NCI-H460 (cell line): ENCODE measurements at regions not wholly inside any gene's neighbourhood (a gene's known extent, or its start where the extent isn't known, plus 50 kb on each side); places are given as distances from the start of the nearest gene placed in this dataset.
A peak's percentile ranks its signal among the peaks of the same experiment; 100 is the strongest.
"Not testable (repeated sequence)": the region's sequence is repeated elsewhere in the genome, so short reads cannot be mapped to it uniquely, and the experiment has no call there.

Source experiments
- DNase-seq: peaks from one replicate; pipeline ENCODE4 v3.0.0-alpha.2; 2016; ENCODE audit warnings: low read depth; ENCODE audit errors: extremely low read depth

DNA sequence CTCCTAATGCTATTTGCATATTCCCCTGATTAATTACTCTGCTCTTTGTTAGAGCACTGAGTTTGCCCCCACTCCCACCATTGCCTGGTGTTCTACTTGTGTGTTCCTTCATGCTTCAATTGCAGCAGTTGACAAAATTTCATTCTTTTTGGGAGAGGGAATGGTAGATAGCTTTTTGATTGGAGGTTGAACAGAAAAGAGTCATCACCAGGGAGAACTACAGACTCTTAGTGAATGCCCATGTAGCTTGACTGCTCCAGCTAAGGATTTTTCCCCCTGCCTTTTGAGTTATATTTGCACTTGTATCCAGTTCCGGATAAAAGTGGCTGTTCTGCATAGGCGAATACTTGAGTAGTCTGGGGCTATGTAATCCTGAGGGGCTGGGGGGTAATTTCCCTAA is 183.9 kb downstream of the ETNK1 start:
- no peak for DNase-seq

GRCh38 chr12:22810036-22810435 is 185.1 kb downstream of the ETNK1 start:
- no peak for DNase-seq

GRCh38 chr12:22812531-22812930 is 187.6 kb downstream of the ETNK1 start:
- DNase-seq: no peak

- DNase-seq: no peak
These were observed 197.0 kb downstream of the ETNK1 start for GRCh38 chr12:22821985-22822384.

DNA sequence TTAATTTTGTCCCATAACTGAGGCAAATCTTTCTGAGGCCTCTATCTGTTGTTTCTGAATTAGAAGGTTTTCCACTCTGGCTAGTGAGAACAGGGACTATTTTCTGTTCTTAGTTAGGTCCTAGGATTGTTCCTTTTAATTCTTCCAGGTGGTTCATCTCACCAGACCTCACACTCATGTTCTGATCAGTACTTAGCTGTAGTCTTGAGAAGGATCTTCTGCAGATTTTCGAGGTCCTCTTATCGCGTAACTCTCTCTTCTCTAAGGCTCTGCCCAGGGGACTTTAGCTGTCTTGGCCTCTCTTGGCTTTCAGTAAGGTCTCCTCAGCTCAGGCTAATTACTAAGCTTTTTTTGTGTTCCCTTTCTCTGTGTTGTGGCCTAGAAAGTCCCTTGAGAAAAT is 201.1 kb downstream of the ETNK1 start:
- DNase-seq: no peak

DNA sequence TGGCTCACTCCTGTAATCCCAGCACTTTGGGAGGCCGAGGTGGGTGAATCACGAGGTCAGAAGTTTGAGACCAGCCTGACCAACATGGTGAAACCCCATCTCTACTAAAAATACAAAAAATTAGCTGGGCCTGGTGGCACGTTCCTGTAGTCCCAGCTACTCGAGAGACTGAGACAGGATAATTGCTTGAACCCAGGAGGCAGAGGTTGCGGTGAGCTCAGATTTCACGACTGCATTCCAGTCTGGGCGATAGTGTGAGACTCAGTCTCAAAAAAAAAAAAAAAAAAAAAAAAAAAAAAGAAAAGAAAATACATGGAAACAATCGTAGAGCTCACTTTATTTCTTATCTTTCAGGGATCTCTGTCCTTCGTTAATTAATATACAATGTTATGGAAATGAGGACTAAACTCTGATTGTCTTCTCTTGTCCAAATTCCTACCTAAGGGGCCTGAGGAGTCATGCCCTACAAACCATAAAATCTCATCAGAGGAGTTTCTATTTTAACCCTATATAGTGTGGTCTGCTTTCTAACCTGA is 201.5 kb downstream of the ETNK1 start:
- DNase-seq: not testable (repeated sequence)

DNA sequence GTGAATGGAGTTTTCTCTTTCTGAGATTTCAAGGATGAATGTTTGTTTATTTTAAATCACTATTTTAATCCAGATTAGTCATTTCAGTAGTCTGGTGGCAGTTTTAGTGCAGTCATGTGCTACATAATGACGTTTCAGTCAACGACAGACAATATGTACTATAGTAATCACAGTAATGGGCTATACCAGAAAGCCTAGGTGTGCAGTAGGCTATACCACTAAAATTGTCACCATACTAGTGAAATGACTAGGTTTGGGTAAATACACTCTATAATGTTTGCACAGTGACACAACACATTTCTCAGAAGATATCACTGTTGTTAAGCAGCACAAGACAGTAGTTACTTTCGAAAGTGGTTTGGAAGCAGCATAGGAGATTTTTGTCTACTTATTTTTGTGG is 203.1 kb downstream of the ETNK1 start:
- DNase-seq: no peak

DNA sequence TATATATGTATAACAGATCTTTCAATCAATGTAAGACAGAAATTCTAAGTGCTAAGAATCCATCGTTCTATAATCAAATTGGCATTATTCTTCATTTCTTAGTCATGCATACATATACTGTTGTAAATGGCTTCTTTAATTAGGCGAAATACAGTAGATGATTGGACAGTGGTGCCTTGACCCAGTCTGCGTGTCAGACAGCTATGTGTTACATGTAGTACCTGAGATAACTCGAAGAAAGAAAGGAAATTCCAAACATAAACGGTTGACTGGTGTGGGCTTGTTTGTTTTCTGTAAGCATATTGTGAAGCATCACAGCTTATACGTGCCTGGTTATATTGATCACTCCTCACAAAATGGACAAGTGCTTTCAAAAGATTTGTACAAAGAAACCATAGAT is 210.5 kb downstream of the ETNK1 start:
- DNase-seq: no peak

- no peak for DNase-seq
These were observed 225.2 kb downstream of the ETNK1 start for GRCh38 chr12:22850185-22850584.

- no peak for DNase-seq
These were observed 226.6 kb downstream of the ETNK1 start for GRCh38 chr12:22851532-22851931.

DNA sequence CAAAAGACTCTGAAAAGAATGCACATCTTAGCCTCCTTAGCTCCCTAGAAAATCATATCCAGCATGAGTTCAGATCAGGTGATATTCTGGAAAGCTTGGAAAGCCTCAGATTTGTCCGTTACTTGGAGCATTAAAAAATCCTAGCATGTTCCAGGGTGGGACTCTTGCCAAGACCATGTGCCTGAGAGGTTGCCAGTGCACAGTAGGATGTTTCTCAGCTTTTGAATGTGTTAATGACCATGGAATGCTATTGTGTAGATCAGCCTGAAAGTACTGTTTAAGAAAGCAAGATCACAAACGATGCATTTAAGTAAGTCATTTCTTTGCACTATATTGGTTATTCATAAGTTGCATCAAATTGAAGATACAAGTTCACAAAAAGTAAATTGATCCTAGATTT is 230.5 kb downstream of the ETNK1 start:
- DNase-seq: no peak

- peak; percentile 34 for DNase-seq
These were observed 231.2 kb downstream of the ETNK1 start for GRCh38 chr12:22856178-22856577.

DNA sequence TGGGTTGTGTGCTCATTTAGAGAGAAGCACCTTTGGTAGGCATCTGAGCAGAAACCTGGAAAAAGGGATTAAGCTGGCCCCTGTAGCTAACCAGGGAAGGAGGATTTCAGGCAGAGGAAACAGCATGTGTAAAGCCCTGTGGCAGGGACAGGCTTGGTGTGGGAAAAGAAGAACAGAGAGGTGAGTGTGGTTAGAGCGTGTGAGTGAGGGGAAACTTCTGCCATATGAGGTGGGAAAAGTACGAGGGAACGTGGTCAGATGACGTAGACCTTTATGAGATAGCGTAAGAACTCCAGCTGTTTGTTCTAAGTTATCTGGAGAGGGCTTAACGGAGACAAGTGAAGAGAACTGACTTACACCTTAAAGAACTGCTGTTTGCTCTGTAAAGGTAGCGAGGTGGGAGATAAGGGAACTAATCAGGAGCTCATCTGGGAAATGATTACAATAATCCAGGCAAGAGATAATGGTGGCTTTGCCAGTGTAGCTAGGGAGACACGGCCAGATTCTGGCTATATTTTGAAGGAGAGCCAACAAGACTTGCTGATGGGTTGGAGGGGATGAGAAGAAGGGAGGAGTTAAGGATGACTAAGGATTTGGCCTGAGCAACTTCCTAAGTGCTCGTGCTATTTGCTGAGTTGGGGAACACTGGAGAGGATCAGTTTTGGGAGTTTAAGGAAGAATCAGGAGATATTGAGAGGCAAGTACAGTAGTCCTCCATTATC is 234.0 kb downstream of the ETNK1 start:
- no peak for DNase-seq

- no peak for DNase-seq
These were observed 236.0 kb downstream of the ETNK1 start for GRCh38 chr12:22860926-22861325.

- DNase-seq: no peak
These were observed 240.9 kb downstream of the ETNK1 start for GRCh38 chr12:22865822-22866221.

DNA sequence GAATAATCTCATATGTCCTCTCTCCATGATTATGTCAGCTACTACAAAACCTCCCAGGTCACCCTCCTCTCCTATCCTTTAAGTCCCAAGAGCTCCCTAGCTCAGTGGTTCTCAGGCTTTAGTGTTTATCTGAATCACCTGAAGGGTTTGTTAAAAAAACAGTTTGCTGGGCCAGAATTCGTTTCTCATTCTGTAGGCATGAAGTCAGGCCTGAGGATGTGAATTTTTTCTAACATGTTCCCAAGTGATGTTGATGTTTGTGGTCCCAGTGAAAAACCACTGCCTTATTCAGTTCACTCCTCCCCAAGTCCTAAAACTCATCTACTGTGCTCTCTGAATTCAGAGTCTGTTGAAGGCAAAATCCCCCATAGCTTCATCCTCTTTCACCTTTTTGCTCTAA is 241.4 kb downstream of the ETNK1 start:
- no peak for DNase-seq

DNA sequence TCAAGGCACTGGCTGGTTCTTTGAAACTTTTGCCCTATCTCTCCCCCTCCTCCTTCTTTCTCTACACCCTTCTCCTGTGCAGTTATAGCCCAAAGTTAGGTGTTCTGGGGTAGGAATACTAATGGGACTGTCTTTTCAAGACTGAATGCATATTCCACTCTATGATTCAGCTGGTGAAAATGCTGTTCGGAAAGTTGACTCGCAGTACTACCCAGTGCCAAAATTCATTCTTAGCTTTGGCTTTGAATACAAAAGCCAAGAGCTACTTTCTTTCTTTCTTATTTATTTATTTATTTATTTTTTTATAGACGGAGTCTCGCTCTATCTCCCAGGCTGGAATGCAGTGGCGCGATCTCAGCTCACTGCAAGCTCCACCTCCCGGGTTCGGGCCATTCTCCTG is 249.2 kb downstream of the ETNK1 start:
- DNase-seq: no peak

DNA sequence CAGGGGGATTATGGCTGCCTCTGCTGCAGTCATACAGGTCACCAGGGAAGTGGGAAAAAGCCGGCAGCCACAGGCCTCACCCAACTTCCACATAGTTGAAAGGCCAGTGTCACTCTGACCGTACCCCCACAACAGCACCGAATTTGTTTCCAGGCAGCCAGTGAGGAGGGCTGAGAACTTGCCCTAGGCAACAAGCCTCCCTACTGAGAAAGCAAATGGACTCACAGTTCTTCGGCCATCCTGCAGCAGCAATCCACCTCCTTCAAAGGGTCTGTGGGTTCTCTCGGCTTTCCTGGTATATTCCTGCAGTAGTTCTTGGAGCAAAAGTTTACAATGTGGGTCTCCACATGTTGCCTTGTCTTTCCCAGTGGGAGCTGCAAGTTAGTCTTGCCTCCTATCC is 251.3 kb downstream of the ETNK1 start:
- no peak for DNase-seq

GRCh38 chr12:22879203-22879602 is 254.2 kb downstream of the ETNK1 start:
- DNase-seq: no peak

- DNase-seq: no peak
These were observed 255.4 kb downstream of the ETNK1 start for GRCh38 chr12:22880331-22880730.

DNA sequence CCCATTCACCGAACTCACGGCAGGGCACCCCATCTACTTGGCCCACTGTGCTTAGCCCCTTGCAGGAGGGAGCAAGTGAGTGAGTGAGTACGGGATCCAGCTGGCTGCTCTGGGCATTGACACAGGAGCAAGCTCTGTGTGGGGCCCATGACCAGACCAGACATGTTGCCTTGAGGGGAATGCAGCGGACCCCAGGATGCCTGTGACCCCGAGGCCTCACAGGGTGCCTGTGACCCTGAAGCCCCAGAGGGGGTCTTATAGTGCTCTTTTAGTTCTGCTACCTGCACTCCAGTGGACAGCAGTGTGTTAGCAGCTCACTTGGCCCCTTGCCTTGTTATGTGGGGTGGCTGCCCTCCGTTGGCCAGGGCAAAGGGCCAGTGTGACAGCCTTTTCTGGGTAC is 255.8 kb downstream of the ETNK1 start:
- DNase-seq: no peak

DNA sequence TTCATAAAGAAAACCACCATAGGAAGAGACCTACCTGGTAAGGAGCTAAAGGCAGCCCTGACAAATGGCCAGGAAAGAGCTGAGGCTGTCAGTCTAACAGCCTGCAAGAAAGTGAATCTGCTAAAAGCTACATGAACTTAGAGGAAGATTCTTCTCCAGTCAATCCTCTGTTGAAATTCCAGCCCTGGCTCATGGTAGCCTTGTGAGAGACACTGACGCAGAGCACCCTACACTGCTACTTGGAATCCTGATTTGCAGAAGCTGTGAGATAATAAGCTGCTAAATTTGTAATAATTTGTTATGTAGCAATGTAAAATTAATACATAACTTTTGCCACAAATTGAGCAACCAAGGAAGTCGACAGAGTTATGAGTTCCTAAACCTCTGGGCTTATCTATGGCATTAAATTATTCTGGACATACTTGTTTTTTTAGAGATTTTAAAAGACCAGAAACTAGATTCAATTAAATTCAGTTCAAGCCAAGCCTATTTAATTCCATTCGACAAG is 257.0 kb downstream of the ETNK1 start:
- DNase-seq: no peak

DNA sequence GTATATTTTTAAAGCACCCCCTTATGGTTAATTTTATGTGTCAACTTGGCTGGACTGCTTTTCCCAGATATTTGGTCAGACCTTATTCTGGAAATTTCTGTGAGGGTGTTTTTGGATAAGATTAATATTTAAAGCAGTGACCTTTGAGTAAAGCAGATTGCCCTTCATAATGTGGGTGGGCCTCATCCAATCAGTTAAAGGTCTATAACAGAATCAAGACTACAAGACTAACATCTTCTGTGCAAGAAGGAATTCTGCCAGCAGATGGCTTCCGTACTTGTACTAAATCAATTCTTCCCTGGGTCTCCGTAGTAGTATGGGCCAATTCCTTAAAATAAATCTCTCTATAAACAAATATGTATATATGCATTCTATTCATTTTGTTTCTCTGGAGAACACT is 257.6 kb downstream of the ETNK1 start:
- DNase-seq: no peak
